HepG2 (cell line): ENCODE measurements at regions not wholly inside any gene's neighbourhood (a gene's known extent, or its start where the extent isn't known, plus 50 kb on each side); places are given as distances from the start of the nearest gene placed in this dataset.
"Not testable (repeated sequence)": the region's sequence is repeated elsewhere in the genome, so short reads cannot be mapped to it uniquely, and the experiment has no call there.

ENCODE experiments used
- CTCF ChIP-seq: sonication (generic); formaldehyde crosslinking; IDR thresholded peaks from 2 replicates; pipeline ENCODE4 v1.5.0; 2020; ENCODE audit warnings: mild to moderate bottlenecking, missing genetic modification reagents, moderate library complexity
- NR2C2 ChIP-seq: sonication (generic); formaldehyde crosslinking; IDR thresholded peaks from 2 replicates; pipeline ENCODE4 v1.4.0; 2020; ENCODE audit warnings: missing genetic modification reagents, mild to moderate bottlenecking, moderate library complexity, borderline replicate concordance

- TF ChIP-seq CTCF, NR2C2 (CRISPR knock-in tag): not testable (repeated sequence)
Measured at GRCh38 chr15:21112271-21113053, 246.3 kb upstream of the POTEB2 start.
